Calu3 (cell line): ENCODE measurements at regions not wholly inside any gene's neighbourhood (a gene's known extent, or its start where the extent isn't known, plus 50 kb on each side); places are given as distances from the start of the nearest gene placed in this dataset.

ENCODE experiments used
- BruUV-seq: library from RNA; stranded (reverse); fragments of 400-500 nt; replicated peaks from 2 replicates; lab custom pipeline; 2021; lab: Mats Ljungman, UMichigan
- CTCF ChIA-PET: fragments of 300-600 bp; sonication (Branson Sonifier 250); formaldehyde crosslinking; loops from one replicate; lab custom pipeline; 2022; ENCODE audit warnings: antibody characterized with exemption; lab: Charles Lee
- DNase-seq: peaks from one replicate; pipeline ENCODE4 v3.0.0; 2022
- H3K27ac Mint-ChIP-seq: one replicate; pipeline ENCODE4 v1.8.0; 2022; ENCODE audit warnings: mixed read lengths; ENCODE audit not compliant: unreplicated experiment
- H3K27me3 Mint-ChIP-seq: one replicate; pipeline ENCODE4 v1.8.0; 2022; ENCODE audit warnings: mixed read lengths; ENCODE audit not compliant: unreplicated experiment
- H3K36me3 Mint-ChIP-seq: one replicate; pipeline ENCODE4 v1.8.0; 2022; ENCODE audit warnings: mild to moderate bottlenecking, moderate library complexity, mixed read lengths; ENCODE audit not compliant: insufficient read depth, unreplicated experiment
- H3K4me1 Mint-ChIP-seq: one replicate; pipeline ENCODE4 v1.8.0; 2022; ENCODE audit warnings: mild to moderate bottlenecking, low read depth, mixed read lengths; ENCODE audit not compliant: unreplicated experiment
- H3K4me3 Mint-ChIP-seq: one replicate; pipeline ENCODE4 v1.8.0; 2022; ENCODE audit warnings: mild to moderate bottlenecking, low read depth, moderate library complexity, mixed read lengths; ENCODE audit not compliant: unreplicated experiment
- H3K9me3 Mint-ChIP-seq: one replicate; pipeline ENCODE4 v1.8.0; 2022; ENCODE audit warnings: low read depth, mixed read lengths; ENCODE audit not compliant: unreplicated experiment
- CTCF ChIP-seq: fragments of 200-600 bp; IDR thresholded peaks from one replicate; pipeline ENCODE4 v1.8.0; 2022; ENCODE audit warnings: antibody characterized with exemption; ENCODE audit not compliant: unreplicated experiment
- intact Hi-C: fragments of 100-400 bp; cut with micrococcal nuclease; formaldehyde crosslinking; loops from one replicate; pipeline ENCODE4 v1.10.0; 2022; ENCODE audit not compliant: unreplicated experiment

DNA sequence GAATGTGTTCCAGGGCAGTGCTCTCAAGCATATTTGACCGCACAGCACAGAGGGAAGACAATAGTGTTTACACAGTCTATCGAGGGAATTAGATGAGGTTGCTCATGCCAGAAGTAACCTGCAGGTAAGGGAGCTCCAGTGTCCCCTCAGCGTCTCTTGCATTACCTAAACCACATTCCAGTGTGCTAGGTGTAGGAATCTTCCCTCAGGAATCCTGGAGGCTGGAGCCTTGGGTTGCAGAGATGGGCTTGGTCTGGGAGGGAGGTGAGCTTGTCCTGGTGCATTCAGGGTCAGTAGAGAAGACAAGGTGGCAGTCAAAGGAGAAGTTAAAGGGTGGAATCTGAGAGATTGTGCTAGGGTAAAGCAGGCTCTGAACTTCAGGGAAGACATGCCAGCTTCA is 56.3 kb downstream of the SOX14 start:
- no peaks in the 10 kb centered on the region for H3K36me3 Mint-ChIP-seq
- H3K9me3 Mint-ChIP-seq, result no peaks in the 10 kb centered on the region
- intact Hi-C loops, result no loop called here
- H3K4me1 Mint-ChIP-seq, result no peaks in the 10 kb centered on the region
- H3K4me3 Mint-ChIP-seq, result no peak overlapping the region
- no peak for TF ChIP-seq CTCF
- no TSS peak for BruUV-seq
- H3K27me3 Mint-ChIP-seq, result no peaks in the 10 kb centered on the region
- H3K27ac Mint-ChIP-seq, result no peak overlapping the region
- no peak for DNase-seq
- CTCF ChIA-PET, result no interaction called here

- BruUV-seq, result no TSS peak
- CTCF ChIA-PET, result no interaction called here
- Mint-ChIP-seq H3K36me3 (no peaks in the 10 kb centered on the region), H3K27me3 (peaks cover 43% of the 10 kb centered on the region), H3K4me1 (no peaks in the 10 kb centered on the region), H3K27ac (no peak overlapping the region), H3K4me3 (no peak overlapping the region), H3K9me3 (peaks cover 7% of the 10 kb centered on the region)
- no peak for TF ChIP-seq CTCF
- intact Hi-C loops, result no loop called here
- no peak for DNase-seq
Measured at GRCh38 chr3:137835096-137835495, 71.0 kb downstream of the SOX14 start.

DNA sequence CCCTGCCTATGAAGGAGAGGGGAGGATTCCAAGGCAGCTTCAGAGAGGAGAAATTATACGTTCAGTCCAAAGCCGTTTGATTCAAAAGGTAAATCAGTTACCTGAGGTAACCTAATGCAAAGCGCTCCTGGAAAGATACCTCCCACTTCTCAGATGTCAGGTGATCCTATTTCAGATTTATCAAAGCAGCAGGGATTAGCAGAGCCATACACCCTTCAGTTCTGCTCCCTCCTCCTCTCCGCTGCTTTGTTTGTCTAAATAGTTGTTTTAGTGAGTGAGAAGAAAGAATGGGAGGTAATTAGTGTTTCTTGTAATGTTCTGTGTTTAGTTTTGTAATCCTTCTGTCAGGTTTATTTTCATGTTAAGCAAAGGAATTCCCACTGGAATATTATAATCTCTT is 81.1 kb downstream of the SOX14 start:
- peaks cover 52% of the 10 kb centered on the region for H3K27me3 Mint-ChIP-seq
- H3K9me3 Mint-ChIP-seq, result no peaks in the 10 kb centered on the region

GRCh38 chr3:137845666-137846065 is 81.6 kb downstream of the SOX14 start:
- TF ChIP-seq CTCF, result no peak
- no TSS peak for BruUV-seq

More for the DNA sequence above, 81.1 kb downstream of the SOX14 start:
- Mint-ChIP-seq H3K4me3 (no peak overlapping the region), H3K4me1 (no peaks in the 10 kb centered on the region), H3K36me3 (no peaks in the 10 kb centered on the region), H3K27ac (no peak overlapping the region)
- TF ChIP-seq CTCF, result no peak
- no TSS peak for BruUV-seq
- DNase-seq, result no peak
- CTCF ChIA-PET, result no interaction called here
- intact Hi-C loops, result no loop called here

More at GRCh38 chr3:137845666-137846065, 81.6 kb downstream of the SOX14 start:
- Mint-ChIP-seq H3K4me3 (no peak overlapping the region), H3K36me3 (no peaks in the 10 kb centered on the region), H3K27ac (no peak overlapping the region), H3K4me1 (no peaks in the 10 kb centered on the region), H3K9me3 (no peaks in the 10 kb centered on the region), H3K27me3 (peaks cover 55% of the 10 kb centered on the region)
- intact Hi-C loops, result no loop called here
- CTCF ChIA-PET, result no interaction called here
- DNase-seq, result no peak
